RWPE1 (cell line): ENCODE measurements at regions not wholly inside any gene's neighbourhood (a gene's known extent, or its start where the extent isn't known, plus 50 kb on each side); places are given as distances from the start of the nearest gene placed in this dataset.
"Not testable (repeated sequence)": the region's sequence is repeated elsewhere in the genome, so short reads cannot be mapped to it uniquely, and the experiment has no call there.

Experiments used
- CTCF ChIA-PET: fragments of 350-600 bp; sonication (Branson Sonifier 250); formaldehyde crosslinking; extraction: SDS; loops from one replicate; lab custom pipeline; 2021; lab: Yijun Ruan, JAX
- POLR2A ChIA-PET: fragments of 400-600 bp; formaldehyde crosslinking; extraction: SDS; loops from one replicate; lab custom pipeline; 2020; ENCODE audit warnings: antibody characterized with exemption; ENCODE audit not compliant: low non-redundant PET; lab: Yijun Ruan, JAX
- DNase-seq: peaks from one replicate; pipeline ENCODE4 v3.0.0; 2012; ENCODE audit warnings: low spot score
- H3K27ac ChIP-seq: fragments of 450-650 bp; 2 replicates; pipeline ENCODE4 v1.5.1; 2017
- TF ChIP-seq, protein P1 (sequence below): fragments of 450-650 bp; conservative IDR thresholded peaks from 2 replicates; pipeline ENCODE4 v1.5.1; 2017; ENCODE audit warnings: low read depth, mild to moderate bottlenecking

DNA sequence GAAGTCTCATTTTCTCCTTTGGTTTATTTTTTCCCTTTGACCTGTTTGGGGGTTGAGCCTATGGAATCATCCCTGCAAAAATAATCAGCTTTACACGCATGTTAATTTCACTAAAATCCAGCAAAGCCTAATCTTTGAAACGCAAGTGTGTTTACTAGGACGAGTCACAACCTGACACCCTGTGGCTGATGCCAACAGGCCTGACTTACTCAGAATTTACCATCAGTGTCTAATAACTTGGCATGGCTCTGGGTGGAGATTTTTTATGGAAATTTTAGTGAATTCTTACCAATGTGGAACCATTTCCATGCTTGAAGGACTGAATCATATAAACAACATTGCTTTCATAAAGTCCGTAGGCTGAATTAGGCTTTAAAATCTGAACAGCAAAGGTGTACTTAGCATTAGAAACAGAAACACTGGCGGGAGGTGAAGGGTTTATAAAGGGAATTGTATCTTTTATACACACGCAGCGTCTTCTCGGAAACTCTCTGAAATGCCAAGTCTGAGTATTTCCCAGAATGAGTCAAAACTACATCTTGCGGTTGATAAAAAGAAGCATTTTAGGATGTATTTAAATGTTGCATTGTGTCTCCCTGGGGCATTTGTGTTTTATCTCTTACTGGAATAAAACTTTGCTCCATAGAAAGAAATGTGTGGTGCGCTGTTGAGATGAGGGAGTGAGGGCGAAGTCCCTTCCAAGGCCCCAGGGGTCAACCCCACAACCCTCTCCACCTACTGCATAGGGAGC is 81.2 kb downstream of the DACT2 start:
- POLR2A ChIA-PET, result no interaction called here
- TF ChIP-seq, protein P1, sequence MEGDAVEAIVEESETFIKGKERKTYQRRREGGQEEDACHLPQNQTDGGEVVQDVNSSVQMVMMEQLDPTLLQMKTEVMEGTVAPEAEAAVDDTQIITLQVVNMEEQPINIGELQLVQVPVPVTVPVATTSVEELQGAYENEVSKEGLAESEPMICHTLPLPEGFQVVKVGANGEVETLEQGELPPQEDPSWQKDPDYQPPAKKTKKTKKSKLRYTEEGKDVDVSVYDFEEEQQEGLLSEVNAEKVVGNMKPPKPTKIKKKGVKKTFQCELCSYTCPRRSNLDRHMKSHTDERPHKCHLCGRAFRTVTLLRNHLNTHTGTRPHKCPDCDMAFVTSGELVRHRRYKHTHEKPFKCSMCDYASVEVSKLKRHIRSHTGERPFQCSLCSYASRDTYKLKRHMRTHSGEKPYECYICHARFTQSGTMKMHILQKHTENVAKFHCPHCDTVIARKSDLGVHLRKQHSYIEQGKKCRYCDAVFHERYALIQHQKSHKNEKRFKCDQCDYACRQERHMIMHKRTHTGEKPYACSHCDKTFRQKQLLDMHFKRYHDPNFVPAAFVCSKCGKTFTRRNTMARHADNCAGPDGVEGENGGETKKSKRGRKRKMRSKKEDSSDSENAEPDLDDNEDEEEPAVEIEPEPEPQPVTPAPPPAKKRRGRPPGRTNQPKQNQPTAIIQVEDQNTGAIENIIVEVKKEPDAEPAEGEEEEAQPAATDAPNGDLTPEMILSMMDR, result no peak
- H3K27ac ChIP-seq, result no peak overlapping the region
- DNase-seq, result peak; percentile 25
- CTCF ChIA-PET, result no interaction called here

DNA sequence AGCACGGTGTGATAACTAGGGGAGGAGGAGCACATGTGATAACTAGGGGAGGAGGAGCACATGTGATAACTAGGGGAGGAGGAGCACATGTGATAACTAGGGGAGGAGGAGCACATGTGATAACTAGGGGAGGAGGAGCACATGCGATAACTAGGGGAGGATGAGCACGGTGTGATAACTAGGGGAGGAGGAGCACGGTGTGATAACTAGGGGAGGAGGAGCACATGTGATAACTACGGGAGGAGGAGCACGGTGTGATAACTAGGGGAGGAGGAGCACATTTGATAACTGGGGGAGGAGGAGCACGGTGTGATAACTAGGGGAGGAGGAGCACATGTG is 85.7 kb downstream of the DACT2 start:
- H3K27ac ChIP-seq, DNase-seq, POLR2A ChIA-PET, CTCF ChIA-PET: not testable (repeated sequence)

DNA sequence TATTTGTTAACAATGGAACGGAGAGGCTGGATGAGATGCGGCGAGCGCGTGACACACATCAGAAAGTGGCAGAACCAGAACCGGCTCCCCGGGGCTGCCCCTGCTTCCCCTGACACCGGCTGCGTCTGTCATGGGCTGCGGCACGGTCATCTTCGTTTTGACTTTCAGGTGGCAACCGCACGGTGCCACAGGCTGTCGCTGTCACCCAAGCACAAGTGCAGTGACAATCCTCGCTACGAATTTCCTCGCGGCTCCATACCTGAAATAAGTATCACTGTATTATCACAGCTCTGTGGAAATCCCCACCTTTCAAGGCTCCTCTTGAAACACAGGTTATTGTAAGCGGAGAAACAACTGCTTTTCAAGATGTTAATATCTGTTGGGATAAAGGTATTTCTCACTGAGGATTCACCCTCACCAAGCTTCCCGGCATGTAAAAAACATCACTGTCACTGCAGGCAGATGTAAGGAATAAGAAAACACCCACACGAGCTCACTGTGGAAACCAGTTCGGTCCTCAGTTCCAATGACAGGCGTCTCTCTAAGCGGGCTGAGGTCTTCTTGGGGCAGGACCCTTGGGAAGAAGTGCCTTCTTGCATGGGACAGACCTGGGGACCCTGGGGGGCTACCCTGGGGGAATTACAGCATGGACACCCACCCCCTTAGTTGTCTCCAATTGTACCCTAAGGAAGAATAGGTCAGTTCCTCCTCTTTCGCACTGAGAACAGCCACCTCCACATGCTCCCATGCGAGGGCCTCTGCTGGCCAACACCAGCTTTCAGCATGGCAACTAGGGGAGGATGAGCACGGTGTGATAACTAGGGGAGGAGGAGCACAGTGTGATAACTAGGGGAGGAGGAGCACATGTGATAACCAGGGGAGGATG is 86.3 kb downstream of the DACT2 start:
- POLR2A ChIA-PET, result no interaction called here

DNA sequence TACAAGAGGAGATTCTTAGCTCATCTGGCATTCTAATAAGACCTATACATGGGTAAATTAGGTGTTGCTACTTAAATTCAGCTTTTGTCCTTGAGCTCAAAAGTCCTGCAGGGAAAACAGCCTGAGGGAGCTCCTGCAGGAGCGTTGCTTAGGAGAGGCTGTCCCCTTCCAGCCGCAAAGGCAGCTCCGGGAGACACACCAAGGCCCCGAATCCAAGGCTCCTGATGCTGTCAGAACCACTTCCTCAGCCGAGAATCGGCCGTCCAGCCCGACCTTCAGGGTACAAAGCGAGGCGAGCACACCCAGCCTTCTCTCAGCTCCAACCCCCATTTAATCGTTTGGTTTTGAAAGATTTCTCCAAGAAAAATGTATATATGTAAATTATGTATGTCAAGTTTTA is 87.0 kb downstream of the DACT2 start:
- no peak overlapping the region for H3K27ac ChIP-seq
- POLR2A ChIA-PET, result interaction anchor here (0.6 kb wide), 1 partner anchor 86 kb away, joined by 3 read pairs; no protein-coding TSS in a partner anchor
- CTCF ChIA-PET, result no interaction called here
- TF ChIP-seq, protein P1, result no peak
- DNase-seq, result no peak

More for the DNA sequence above, 86.3 kb downstream of the DACT2 start:
- no peak for DNase-seq
- TF ChIP-seq, protein P1, result no peak
- CTCF ChIA-PET, result no interaction called here
- H3K27ac ChIP-seq, result no peak overlapping the region

DNA sequence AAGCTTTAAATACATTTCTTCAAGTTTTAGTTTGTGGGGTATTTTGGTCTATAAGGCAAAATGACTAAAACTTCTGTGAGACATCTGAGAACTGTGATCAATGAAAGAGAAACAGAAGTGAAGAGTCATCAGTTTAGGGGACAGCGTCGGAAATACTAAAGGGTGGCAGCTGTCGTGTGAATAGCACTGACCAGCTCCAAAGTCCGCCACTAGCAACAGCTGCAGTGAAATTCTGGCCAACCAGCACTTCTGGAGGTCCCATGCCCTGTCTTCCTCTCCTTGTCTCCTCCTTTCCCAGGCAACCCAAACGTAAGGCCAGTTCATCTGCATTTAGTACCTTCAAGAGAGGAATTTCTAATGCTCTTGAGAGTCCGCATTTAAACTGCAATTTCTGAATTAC is 87.5 kb downstream of the DACT2 start:
- H3K27ac ChIP-seq, result no peak overlapping the region
- TF ChIP-seq, protein P1, result no peak
- ChIA-PET CTCF (interaction anchor here (0.7 kb wide), 1 partner anchor 340 kb away, joined by 3 read pairs; no protein-coding TSS in a partner anchor), POLR2A (interaction anchor here (0.6 kb wide), 1 partner anchor 85 kb away, joined by 3 read pairs; no protein-coding TSS in a partner anchor)
- DNase-seq, result no peak

DNA sequence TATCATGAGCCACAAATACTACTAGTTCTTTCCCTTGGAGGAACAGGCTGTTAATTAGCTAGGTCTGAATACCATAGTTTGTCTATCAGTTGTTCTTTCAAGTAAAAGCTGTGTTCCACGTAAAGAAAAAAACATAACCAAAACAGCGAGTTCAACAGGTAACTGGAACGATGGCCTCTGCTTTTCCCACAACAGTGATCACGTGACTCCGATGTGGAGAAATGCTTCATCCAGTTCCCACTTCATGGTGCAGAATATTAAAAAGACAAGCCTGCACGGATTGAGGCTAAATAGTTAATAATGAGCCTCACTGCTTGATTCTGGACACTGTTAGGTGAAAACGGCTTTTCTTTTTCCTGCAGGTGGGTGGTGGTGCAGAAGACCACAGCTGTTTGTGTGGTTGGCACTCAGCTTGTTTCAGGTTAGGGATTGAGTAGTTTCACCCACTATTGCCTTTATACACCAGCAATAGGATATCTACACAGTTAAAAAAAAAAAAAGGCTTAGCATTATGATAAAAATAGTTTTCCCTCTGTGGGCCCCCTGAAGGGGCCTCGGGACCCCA is 88.1 kb downstream of the DACT2 start:
- POLR2A ChIA-PET, result no interaction called here

More for the DNA sequence above, 88.1 kb downstream of the DACT2 start:
- no peak for DNase-seq
- TF ChIP-seq, protein P1, result no peak
- no peak overlapping the region for H3K27ac ChIP-seq
- CTCF ChIA-PET, result interaction anchor here (0.7 kb wide), 1 partner anchor 340 kb away, joined by 3 read pairs; no protein-coding TSS in a partner anchor
